ENCODE measurements at regions not wholly inside any gene's neighbourhood (a gene's known extent, or its start where the extent isn't known, plus 50 kb on each side); places are given as distances from the start of the nearest gene placed in this dataset.

GRCh38 chr9:84123648-84124406 lies 143.2 kb downstream of the RMI1 start:
- in situ Hi-C loops (cut with MboI; ENCODE audit: low pct_unique_long_range_greater_than_20kb, low sequenced_read_pairs): no loop called here
- DNase-seq: no peak

DNA sequence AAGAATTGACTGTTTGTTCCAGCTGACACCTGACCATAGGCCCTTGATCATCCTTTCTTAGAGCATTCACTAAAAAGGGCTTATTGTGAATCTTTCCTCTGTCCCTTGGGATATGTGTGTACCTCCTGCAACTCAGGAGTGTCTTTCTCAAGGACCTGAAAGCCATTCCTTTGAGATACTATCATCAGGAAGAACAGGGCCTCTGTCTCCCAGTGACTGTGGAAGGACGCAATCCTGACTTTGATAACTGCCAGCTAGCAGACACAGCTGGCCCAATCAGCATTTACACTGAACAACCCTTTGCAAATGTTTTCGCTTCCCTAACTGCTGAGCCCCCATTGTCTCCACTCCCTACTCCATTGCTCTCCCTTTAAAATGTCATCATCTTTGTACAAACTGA lies 144.4 kb downstream of the RMI1 start:
- in situ Hi-C loops (cut with MboI; ENCODE audit: low pct_unique_long_range_greater_than_20kb, low sequenced_read_pairs): no loop called here
- no peak for DNase-seq

DNA sequence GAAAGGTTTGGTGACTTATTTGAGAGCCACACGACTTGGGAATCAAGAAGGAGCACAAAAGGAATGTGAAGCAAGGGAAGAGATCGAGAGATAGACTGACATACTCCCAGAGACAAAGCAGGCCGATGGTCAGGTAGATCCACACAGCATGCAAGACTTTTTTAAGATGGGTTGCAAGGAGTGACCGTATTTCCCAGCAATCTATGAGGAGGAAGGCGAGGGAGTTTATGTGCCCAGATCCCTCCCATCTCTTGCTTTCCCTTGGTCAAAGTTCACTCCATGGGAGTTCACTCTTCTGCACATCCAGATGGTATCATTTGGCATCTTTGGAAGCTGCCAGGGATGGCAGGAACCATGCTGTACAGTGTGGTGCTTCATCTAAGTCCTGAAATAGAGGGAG lies 148.9 kb downstream of the RMI1 start:
- in situ Hi-C loops (cut with MboI; ENCODE audit: low pct_unique_long_range_greater_than_20kb, low sequenced_read_pairs): no loop called here
- no peak for DNase-seq

GRCh38 chr9:84136119-84136868 lies 155.7 kb downstream of the RMI1 start:
- no peak for DNase-seq
- in situ Hi-C loops (cut with MboI; ENCODE audit: low pct_unique_long_range_greater_than_20kb, low sequenced_read_pairs): no loop called here

DNA sequence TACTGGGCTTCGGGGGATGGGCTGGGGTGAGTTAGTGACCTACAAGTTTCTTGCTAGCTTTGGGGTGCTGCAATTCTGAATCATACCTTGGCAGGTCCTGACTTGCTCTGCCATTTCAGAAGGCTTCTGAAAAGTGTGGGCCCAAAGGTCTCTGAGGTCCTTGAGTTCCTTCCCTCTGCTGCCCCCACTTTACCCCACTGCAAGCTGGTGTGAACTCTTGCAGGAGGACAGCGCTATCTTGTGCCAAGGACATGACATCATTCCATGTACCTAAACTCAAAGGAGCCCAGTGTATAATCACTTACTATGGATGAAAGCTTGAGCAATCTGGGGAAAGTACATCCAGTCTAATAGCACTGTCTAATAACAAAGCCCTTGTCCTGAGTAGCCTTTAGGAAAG lies 157.4 kb downstream of the RMI1 start:
- no peak for DNase-seq
- in situ Hi-C loops (cut with MboI; ENCODE audit: low pct_unique_long_range_greater_than_20kb, low sequenced_read_pairs): no loop called here

GRCh38 chr9:84138541-84138940 lies 157.9 kb downstream of the RMI1 start:
- no peak for DNase-seq

DNA sequence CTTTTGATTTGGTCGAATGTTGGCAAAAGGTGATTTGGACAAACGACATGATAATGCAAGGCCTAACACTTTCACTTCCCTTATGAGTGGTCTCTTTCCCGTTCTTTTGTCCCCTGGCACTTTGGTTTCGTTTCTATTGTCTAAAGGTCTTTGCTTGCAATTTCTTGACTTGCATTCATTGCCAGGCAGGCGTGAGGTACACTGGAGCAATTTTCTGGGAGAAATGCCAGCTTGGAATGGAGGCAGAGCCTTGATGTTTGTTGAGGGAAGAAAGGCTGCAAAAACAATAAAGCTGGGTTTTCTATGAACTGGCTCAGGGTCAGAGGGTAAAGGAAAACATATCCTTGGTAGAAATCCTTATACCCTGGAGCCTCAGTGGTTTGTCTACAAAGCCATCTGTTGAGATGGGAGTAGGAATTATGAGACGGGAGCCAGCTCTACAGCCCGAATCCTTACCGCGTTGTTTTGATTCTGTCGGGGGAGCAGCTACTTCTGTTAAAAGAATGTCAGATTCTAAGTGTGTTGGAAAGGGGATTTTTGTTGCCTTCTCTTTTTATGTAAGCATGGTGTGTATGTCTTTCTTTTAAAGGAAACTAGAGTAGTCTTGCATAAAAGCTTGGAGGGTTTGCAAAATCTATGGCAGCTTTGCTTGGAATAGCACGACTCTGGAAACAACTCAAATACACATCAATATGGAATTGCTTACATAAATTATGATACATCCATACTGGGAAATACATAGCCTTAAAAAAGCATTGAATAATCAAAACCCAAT lies 158.9 kb downstream of the RMI1 start:
- DNase-seq: no peak
- in situ Hi-C loops (cut with MboI; ENCODE audit: low pct_unique_long_range_greater_than_20kb, low sequenced_read_pairs): no loop called here

More at GRCh38 chr9:84138541-84138940, 157.9 kb downstream of the RMI1 start:
- in situ Hi-C loops (cut with MboI; ENCODE audit: low pct_unique_long_range_greater_than_20kb, low sequenced_read_pairs): no loop called here

- no peak for DNase-seq
- in situ Hi-C loops (cut with MboI; ENCODE audit: low pct_unique_long_range_greater_than_20kb, low sequenced_read_pairs): no loop called here
These were observed 160.0 kb downstream of the RMI1 start for GRCh38 chr9:84140535-84141101.

DNA sequence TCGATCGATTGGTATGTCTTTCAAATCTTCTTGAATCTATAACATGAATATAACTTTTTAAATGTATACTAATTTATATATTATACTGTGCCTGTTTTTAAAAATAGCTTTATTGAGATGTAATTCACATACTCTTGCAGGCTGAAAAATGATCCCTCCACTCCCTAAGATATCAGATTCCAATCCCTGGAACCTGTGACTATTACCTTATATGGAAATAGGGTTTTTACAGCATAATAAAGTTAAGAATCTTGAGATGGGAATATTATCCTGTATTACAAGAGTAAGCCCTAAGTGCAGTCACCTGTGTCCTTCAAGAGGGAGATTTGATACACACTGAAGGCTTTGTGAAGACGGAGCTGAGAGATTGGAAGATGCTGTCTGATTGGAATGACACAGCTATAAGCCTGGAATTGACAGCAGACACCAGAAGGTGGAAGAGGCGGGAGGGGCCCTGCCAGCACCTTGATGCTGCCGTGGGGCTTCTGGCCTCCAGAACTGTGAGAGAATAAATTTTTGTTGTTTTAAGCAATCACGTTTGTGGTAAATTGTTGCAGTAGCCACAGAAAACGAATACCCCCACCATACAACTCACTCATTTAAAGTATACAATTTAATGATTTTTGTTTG lies 161.3 kb downstream of the RMI1 start:
- no peak for DNase-seq
- in situ Hi-C loops (cut with MboI; ENCODE audit: low pct_unique_long_range_greater_than_20kb, low sequenced_read_pairs): no loop called here

DNA sequence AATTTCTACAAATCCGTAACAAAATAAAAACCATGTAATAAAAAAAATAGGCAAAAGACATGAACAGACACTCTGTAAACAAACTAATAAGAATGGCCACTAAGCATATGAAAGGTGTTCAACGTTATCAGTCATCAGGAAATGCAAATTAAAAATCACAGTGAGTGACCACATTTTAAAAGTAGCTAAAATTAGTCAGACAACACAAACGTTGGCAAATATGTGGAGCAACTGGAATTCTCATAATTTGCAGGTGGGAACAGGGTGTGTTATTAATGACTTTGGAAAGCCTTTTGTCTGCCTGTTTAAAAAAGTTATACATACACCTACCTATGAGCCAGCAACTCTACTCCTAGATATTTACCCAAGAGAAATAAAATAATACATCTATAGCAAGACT lies 164.4 kb downstream of the RMI1 start:
- no peak for DNase-seq
- in situ Hi-C loops (cut with MboI; ENCODE audit: low pct_unique_long_range_greater_than_20kb, low sequenced_read_pairs): no loop called here

- DNase-seq: no peak
- in situ Hi-C loops (cut with MboI; ENCODE audit: low pct_unique_long_range_greater_than_20kb, low sequenced_read_pairs): no loop called here
These were observed 165.2 kb downstream of the RMI1 start for GRCh38 chr9:84145780-84146179.

DNA sequence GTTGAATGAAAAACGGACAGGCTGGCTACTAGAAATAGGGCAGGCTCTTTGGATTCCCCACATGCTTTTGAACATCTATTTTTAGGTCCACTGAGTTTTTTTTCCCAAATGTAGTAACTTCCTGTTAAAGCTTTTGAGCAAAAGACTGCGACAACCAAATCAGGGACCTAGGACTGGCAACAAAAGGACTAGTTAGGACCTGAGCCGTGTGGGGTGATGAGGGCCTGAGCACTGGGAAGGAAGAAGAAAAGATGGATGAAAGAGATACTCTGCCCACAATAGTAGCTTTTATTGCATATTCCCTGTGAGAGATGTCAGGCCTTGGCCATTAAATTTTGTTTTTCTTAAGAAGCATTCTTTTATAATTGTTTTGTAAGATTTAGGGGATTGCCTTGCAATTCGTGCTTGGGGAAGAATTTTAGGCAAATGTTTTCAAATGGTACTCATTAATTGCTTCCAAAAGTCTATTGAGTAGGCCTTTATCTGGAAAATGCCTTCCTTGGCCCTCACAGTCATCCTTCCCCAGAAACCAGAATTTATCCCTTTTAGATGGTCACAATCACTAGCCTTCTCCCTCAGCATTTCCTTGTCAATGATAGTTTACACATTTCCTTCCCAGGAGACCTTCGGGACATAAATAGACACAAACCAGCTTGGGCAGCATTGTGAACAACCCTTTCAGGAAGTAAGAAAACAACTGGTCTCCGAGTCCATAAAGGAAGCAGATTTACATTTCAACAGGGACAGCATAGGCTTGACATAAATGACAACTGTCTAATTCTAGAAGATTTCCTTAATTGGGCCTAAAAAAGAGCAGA lies 166.5 kb downstream of the RMI1 start:
- peak; percentile 16 for DNase-seq
- in situ Hi-C loops (cut with MboI; ENCODE audit: low pct_unique_long_range_greater_than_20kb, low sequenced_read_pairs): no loop called here

DNA sequence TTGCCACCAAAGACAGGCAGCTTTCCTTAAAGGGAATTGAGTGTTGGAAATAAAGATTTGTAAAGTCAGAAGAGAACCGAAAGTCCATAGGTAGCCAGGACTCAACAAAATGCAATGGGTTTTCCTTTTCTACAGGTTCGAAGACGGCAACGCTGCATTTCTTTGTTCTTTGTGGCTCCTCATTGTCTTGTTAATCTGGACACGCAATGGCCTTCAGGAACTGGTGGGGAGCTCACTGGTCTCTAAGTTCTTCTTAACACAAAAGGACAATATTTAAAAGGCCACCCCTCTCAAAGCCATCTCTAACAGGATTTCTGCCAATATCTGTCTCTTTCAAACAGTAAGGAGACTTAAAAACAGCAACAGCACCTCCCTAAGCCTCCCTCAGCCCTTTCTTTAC lies 170.6 kb downstream of the RMI1 start:
- DNase-seq: no peak
- in situ Hi-C loops (cut with MboI; ENCODE audit: low pct_unique_long_range_greater_than_20kb, low sequenced_read_pairs): no loop called here

DNA sequence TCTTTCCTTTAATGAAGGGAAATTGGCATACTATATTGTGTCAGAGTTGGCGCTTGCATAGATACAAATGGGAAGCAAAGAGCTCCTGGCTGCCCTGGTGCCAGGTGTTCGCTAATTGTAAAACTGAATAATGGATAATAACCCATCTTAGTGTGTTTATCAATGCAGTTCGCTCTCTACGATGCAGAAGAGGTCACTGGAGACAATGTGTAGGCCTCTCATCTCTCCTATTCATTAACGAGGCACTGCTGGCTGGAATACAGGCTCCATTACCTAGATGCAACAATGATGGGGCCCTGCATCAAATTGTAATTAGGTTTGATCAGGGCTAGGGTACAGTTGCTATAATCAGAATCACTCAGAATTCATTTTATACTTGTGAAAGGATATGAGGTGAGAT lies 171.0 kb downstream of the RMI1 start:
- in situ Hi-C loops (cut with MboI; ENCODE audit: low pct_unique_long_range_greater_than_20kb, low sequenced_read_pairs): no loop called here
- no peak for DNase-seq

DNA sequence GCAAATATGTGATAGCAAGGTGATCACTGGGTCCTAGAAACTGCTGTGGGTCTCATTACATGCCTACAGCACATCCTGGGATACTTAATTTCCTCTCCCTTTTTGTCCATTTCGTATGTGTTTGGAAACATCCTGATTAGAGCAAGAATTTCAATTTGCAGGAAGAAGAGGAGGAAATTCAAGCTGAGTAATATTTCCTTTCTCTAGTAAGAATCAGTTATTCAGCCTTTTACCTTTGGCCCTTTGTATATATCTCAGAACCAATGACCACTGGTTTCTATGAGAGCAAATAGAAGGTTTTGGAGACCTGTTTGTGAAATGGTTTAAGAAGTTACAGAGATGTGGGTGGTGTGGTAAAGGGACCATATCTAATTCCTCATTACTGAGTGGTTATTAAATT lies 171.6 kb downstream of the RMI1 start:
- DNase-seq: no peak
- in situ Hi-C loops (cut with MboI; ENCODE audit: low pct_unique_long_range_greater_than_20kb, low sequenced_read_pairs): no loop called here

GRCh38 chr9:84153885-84154284 lies 173.3 kb downstream of the RMI1 start:
- DNase-seq: no peak
- in situ Hi-C loops (cut with MboI; ENCODE audit: low pct_unique_long_range_greater_than_20kb, low sequenced_read_pairs): no loop called here

DNA sequence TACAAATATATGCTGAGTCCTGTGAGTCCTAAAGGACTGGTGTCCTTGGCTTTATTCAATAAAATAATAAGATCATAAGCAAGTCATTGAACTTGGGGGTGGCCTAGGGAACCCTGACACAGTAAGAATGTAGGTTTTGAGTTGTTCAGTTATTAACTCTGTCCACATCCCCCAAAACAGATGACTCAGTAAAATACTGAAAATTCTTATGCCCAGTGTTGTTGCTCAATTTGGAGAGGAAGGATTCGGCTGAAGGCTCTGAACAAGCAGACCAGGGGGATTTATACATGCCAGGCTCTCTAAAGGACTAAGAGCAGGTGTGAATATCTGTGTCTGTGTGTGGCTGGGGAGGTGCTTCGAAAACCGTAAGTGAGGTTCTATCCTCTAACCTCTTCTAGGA lies 173.7 kb downstream of the RMI1 start:
- in situ Hi-C loops (cut with MboI; ENCODE audit: low pct_unique_long_range_greater_than_20kb, low sequenced_read_pairs): no loop called here
- no peak for DNase-seq

GRCh38 chr9:84163052-84163650 lies 177.4 kb downstream of the SLC28A3 start:
- DNase-seq: no peak

More at GRCh38 chr9:84163052-84163650, 177.4 kb downstream of the SLC28A3 start:
- in situ Hi-C loops (cut with MboI; ENCODE audit: low pct_unique_long_range_greater_than_20kb, low sequenced_read_pairs): no loop called here

Data from KBM-7 (cell line).